ENCODE measurements at regions not wholly inside any gene's neighbourhood (a gene's known extent, or its start where the extent isn't known, plus 50 kb on each side); places are given as distances from the start of the nearest gene placed in this dataset.

DNA sequence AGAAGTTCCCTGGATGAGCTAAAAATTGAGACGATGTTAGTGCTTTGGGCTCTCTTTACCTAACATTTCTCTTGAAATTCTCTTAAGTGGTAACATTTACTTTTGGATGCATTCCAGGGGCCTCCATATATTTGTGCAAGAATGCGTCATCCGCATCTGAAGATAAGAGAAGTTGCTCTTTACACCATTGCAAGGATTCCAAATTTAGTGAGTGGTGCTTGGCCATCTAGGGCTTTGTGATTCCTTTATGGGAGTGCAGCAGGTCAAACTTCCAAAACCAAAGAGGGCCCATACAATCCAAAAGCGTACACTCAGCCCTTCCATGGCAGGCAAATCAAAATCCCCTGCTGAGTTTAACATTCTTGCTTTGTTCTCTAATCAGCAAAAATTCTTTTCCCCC is 102.0 kb upstream of the DMAC1 start:
- TF ChIP-seq, protein P1, sequence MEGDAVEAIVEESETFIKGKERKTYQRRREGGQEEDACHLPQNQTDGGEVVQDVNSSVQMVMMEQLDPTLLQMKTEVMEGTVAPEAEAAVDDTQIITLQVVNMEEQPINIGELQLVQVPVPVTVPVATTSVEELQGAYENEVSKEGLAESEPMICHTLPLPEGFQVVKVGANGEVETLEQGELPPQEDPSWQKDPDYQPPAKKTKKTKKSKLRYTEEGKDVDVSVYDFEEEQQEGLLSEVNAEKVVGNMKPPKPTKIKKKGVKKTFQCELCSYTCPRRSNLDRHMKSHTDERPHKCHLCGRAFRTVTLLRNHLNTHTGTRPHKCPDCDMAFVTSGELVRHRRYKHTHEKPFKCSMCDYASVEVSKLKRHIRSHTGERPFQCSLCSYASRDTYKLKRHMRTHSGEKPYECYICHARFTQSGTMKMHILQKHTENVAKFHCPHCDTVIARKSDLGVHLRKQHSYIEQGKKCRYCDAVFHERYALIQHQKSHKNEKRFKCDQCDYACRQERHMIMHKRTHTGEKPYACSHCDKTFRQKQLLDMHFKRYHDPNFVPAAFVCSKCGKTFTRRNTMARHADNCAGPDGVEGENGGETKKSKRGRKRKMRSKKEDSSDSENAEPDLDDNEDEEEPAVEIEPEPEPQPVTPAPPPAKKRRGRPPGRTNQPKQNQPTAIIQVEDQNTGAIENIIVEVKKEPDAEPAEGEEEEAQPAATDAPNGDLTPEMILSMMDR (IDR thresholded peaks at IDR 0.05), result no peak
- no peak for TF ChIP-seq POLR2A (IDR thresholded peaks at IDR 0.05; ENCODE audit: low read depth)
